ENCODE measurements at regions not wholly inside any gene's neighbourhood (a gene's known extent, or its start where the extent isn't known, plus 50 kb on each side); places are given as distances from the start of the nearest gene placed in this dataset.

GRCh38 chr6:126091466-126091865 lies 105.1 kb downstream of the TRMT11 start:
- intact Hi-C loops (cut with micrococcal nuclease), result no loop called here

GRCh38 chr6:126093108-126093507 lies 106.8 kb downstream of the TRMT11 start:
- intact Hi-C loops (cut with micrococcal nuclease), result no loop called here

- intact Hi-C loops (cut with micrococcal nuclease), result no loop called here
Observed at GRCh38 chr6:126094411-126094810, 108.1 kb downstream of the TRMT11 start.

GRCh38 chr6:126100386-126100785 lies 114.0 kb downstream of the TRMT11 start:
- intact Hi-C loops (cut with micrococcal nuclease), result no loop called here

GRCh38 chr6:126102358-126102757 lies 116.0 kb downstream of the TRMT11 start:
- intact Hi-C loops (cut with micrococcal nuclease), result no loop called here

DNA sequence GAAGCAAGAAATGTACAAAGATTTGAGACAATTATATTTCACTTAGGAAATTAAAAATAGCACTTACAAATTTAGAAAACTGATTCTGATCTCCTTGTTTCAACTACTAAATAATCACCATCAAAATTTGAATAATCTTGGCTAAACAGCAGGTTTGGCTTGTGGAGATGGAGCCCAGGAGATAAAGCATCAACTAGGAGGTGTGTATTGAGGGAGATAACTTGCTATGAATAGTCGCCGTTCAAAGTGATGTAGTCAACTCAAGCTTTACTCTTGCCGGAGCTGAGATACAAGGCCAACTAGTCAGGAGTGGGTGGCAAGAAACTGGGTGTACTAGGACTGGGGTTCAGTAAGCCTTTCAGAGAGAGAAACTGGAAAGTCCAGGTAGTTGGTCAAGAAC lies 117.7 kb downstream of the TRMT11 start:
- intact Hi-C loops (cut with micrococcal nuclease), result no loop called here

GRCh38 chr6:126107475-126108166 lies 121.3 kb downstream of the TRMT11 start:
- intact Hi-C loops (cut with micrococcal nuclease), result no loop called here

DNA sequence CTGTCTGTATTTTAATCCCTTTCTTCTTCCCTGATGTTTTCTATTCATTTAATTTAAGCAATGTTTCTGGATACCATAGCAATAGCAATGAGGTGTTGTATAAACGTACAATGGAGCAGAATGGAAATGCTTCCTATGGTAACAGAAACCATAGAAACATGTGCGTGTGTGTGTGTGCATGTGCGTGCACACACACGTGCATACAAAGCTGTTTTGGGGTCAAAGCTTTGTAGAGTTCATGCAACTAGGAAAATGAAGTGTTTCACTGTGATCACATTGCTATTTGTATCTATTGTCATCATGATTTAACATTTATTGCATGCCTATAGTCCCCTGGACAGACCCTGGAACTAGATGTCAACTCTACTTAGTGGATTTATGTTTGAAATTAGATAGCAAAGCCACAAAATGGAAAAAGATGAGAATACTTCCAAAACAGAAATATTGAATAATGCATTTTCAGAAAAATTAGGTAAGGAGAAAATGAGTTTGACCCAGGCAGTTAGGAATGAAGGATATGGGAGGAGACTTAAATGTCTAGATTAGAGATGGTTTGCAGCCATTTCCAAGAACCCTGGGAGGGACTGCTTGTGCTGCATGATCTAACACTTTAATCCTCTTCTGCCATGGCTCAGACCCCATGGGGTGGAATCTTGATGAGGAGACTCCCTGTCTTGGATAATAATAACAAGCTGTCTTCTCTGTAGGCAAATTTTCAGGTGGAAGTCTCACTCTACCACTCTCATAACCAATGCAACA lies 124.4 kb downstream of the TRMT11 start:
- intact Hi-C loops (cut with micrococcal nuclease), result no loop called here

GRCh38 chr6:126111327-126111726 lies 125.0 kb downstream of the TRMT11 start:
- intact Hi-C loops (cut with micrococcal nuclease), result no loop called here

- intact Hi-C loops (cut with micrococcal nuclease), result no loop called here
Observed at GRCh38 chr6:126112171-126112632, 125.9 kb downstream of the TRMT11 start.

- intact Hi-C loops (cut with micrococcal nuclease), result no loop called here
Observed at GRCh38 chr6:126113261-126113660, 126.9 kb downstream of the TRMT11 start.

- intact Hi-C loops (cut with micrococcal nuclease), result no loop called here
Observed at GRCh38 chr6:126117251-126117650, 130.9 kb downstream of the TRMT11 start.

DNA sequence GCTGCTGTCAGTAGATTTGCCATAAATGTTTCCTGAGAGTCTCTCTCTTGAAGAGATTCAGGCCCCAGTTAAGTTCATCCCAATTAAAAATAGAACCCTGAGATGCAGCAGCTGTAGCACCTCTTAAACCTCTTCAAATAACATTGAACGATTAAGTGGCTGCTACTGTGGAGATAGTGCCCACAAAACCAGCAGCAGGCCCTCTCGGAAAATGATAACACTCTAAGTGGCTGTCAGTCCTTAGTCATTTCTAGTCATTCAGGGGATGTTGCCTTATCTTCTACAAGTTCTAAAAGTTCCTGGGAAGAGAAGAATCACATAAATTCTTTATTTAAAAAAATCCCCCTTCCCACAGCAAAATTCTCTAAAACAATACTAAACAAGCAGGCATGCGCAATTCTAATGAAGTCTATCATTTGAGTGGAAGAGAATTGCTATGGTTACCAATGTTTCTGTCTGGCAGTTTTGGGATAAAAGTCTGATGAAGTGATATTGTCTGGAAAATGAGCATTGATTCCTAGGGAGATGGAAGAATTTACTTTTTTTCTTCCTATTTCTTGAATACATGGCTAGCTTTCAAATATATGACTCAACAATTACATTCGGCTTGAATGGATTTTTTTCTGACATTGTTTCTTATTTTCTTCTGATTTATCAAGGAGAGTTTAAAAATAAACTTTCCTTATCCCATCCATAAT lies 131.9 kb downstream of the TRMT11 start:
- intact Hi-C loops (cut with micrococcal nuclease), result no loop called here

GRCh38 chr6:126118936-126119335 lies 132.6 kb downstream of the TRMT11 start:
- intact Hi-C loops (cut with micrococcal nuclease), result no loop called here

DNA sequence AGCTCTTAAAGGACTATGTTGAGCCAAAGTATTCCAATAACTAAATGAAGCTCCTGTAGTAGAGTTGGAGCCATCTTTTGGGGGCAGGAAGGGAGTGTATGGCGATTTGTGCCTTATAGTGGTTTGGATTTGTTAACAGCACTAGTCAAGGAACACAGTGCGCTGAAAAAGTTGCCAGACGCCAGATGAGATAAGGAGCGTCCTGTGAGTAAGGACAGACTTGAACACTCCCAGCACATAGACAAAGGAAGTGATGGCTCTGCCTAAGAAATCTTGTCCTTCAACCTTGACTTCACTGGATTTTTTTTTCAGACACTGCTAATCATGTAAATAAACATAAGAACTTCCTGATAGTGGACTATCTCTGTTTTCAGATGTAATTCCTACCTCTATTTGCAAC lies 136.9 kb downstream of the TRMT11 start:
- intact Hi-C loops (cut with micrococcal nuclease), result no loop called here

DNA sequence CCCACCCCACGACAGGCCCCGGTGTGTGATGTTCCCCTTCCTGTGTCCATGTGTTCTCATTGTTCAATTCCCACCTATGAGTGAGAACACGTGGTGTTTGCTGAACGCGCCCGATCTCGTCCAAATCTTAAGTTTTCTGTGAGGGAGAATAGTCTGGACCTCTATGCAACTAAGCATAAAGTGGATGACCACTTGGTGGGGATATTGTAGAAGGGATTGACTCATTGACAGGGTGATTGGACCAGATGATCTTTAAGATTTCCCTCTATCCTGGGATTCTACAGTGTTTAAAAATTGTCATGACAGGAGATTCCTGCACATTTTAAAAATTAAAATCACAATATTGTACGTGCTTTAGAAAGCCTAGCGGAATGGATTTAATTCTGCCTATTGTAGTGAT lies 141.3 kb downstream of the TRMT11 start:
- intact Hi-C loops (cut with micrococcal nuclease), result no loop called here

- intact Hi-C loops (cut with micrococcal nuclease), result no loop called here
Observed at GRCh38 chr6:126131246-126131645, 144.9 kb downstream of the TRMT11 start.

GRCh38 chr6:126133984-126134383 lies 147.6 kb downstream of the TRMT11 start:
- intact Hi-C loops (cut with micrococcal nuclease), result no loop called here

- intact Hi-C loops (cut with micrococcal nuclease), result no loop called here
Observed at GRCh38 chr6:126134491-126134890, 148.2 kb downstream of the TRMT11 start.

GRCh38 chr6:126140015-126140414 lies 153.7 kb downstream of the TRMT11 start:
- intact Hi-C loops (cut with micrococcal nuclease), result no loop called here

- intact Hi-C loops (cut with micrococcal nuclease), result no loop called here
Observed at GRCh38 chr6:126143761-126144251, 157.5 kb downstream of the TRMT11 start.

GRCh38 chr6:126145351-126145750 lies 159.0 kb downstream of the TRMT11 start:
- intact Hi-C loops (cut with micrococcal nuclease), result no loop called here
